Hypothalamus (tissue), 51 donors: ENCODE measurements at regions not wholly inside any gene's neighbourhood (a gene's known extent, or its start where the extent isn't known, plus 50 kb on each side); places are given as distances from the start of the nearest gene placed in this dataset.
A peak's percentile ranks its signal among the peaks of the same experiment; 100 is the strongest.

Source experiments
- DNase-seq, 51 donors: peaks; one replicate each; lab custom pipeline; 2025; lab: John Stamatoyannopoulos, UW

- DNase-seq = peak in 2 of 51 donors; percentile 0 to 4
These were observed 204.8 kb downstream of the HIBADH start for GRCh38 chr7:27457603-27458565.

GRCh38 chr7:27459021-27459730 is 203.5 kb downstream of the HIBADH start:
- no peak for DNase-seq

- no peak for DNase-seq
These were observed 203.0 kb downstream of the HIBADH start for GRCh38 chr7:27459731-27460053.

GRCh38 chr7:27462575-27463270 is 200.0 kb downstream of the HIBADH start:
- DNase-seq = no peak

GRCh38 chr7:27464970-27465369 is 197.7 kb downstream of the HIBADH start:
- no peak for DNase-seq

GRCh38 chr7:27466703-27467102 is 196.0 kb downstream of the HIBADH start:
- no peak for DNase-seq

GRCh38 chr7:27472043-27472442 is 190.6 kb downstream of the HIBADH start:
- no peak for DNase-seq
